ENCODE measurements at regions not wholly inside any gene's neighbourhood (a gene's known extent, or its start where the extent isn't known, plus 50 kb on each side); places are given as distances from the start of the nearest gene placed in this dataset.
"Not testable (repeated sequence)": the region's sequence is repeated elsewhere in the genome, so short reads cannot be mapped to it uniquely, and the experiment has no call there.

DNA sequence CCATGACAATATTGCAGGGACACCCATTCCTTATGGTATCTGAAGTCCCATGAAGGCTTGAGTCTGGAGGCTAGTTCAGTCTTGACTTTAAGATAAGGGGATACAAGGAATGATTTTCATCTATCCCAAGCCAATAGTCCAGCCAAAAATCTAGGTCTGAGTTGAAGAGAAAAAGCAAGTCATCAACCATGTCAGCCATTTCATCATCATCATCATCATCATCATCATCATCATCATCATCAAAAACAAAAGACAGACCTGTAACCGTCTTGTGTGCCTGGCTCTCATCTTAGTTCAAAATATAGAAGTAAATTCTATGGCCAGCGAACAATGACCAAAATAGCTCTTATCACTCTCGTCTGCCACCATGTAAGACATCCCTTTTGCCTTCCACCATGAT lies 59.5 kb upstream of the FAM90A26 start:
- not testable (repeated sequence) for DNase-seq

DNA sequence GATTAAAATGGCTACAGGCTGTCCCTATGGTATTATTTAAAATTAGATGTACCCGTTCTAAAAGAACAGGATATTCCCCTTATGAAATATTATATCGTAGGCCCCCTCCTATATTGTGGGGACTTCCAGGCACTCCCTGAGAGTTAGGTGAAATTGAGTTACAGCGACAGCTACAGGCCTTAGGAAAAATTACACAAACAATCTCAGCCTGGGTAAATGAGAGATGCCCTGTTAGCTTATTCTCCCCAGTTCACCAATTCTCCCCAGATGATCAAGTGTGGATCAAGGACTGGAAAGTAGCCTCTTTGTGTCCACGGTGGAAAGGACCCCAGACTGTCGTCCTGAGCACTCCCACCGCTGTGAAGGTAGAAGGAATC lies 67.1 kb upstream of the FAM90A26 start:
- not testable (repeated sequence) for DNase-seq

- not testable (repeated sequence) for DNase-seq
Observed at GRCh38 chr4:9102471-9103147, 67.6 kb upstream of the FAM90A26 start.

GRCh38 chr4:9096330-9096729 lies 73.9 kb upstream of the FAM90A26 start:
- DNase-seq = not testable (repeated sequence)

GRCh38 chr4:9078796-9079195 lies 91.4 kb upstream of the FAM90A26 start:
- DNase-seq = not testable (repeated sequence)

DNA sequence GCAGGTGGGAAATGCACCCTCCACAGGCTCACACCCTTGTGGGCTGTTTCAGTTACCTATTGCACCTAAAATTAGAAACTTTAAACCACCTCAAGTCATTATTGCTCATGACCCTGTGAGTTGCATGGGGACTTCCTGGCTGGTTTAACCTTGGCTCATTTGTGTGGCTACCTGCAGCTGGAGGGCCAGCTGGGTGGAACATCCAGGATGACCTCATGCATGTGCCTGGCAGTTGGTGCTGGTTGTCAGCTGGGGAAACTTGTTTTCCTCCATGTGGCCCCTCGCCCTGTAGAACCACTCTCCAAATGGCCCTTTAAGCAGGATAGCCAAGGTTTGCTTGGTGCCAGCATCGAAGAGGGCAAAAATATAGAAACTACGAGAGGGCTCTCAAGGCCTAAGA lies 93.2 kb upstream of the FAM90A26 start:
- DNase-seq = not testable (repeated sequence)

DNA sequence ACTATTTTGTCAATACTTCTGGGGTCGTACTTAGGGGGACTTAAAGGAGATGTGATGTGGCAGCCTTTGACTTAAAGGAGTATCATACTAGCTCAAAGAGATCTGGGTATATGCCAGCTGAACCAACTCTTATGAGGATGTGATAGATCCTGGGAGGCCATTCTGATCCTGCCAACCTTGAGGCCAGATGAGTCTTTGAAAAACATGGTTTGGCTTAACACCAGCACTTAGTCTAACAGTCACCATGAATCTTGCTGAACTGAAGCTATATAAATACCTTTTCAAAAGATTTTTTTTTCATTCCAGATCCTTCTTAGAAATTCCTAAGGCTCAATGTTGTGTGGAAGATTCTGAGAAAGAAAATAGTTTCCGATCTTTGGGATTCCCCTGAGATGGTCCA lies 93.7 kb upstream of the FAM90A26 start:
- DNase-seq = not testable (repeated sequence)

DNA sequence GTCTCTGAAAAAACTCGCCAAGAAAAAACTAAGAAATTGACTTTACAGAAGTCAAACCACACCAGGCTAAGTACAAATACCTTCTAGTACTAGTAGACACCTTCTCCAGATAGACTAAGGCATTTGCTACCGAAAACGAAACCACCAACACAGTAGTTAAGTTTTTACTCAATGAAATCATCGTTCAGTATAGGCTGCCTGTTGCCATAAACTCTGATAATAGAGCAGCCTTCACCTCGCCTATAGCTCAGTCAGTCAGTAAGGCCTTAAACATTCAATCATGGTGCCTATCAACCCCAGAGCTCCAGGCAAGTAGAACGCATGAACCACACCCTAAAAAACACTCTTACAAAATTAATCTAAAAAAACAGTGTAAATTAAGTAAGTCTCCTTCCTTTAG lies 96.8 kb upstream of the FAM90A26 start:
- not testable (repeated sequence) for DNase-seq

DNA sequence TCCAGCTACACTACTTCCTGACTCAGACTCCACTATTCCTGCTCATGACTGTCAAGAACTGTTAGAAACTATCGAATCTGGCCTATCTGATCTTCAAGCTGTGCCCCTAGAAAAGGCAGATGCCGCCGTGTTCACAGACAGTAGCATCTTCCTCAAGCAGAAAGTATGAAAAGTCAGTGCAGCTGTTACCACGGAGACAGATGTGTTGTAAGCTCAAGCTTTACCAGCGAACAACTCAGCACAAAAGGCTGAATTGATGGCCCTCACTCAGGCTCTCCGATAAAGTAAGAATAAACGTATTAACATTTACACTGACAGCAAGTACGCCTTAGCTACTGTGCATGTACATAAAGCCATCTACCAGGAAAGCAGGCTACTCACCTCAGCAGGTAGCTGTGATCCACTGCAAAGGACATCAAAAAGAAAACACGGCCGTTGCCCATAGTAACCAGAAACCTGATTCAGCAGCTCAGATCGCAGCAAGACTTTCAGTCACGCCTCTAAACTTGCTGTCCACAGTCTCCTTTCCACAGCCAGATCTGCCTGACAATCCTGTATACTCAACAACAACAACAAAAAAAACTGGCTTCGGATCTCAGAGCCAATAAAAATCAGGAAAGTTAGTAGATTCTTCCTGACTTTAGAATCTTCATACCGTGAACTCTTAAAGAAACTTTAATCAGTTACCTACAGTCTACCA lies 97.5 kb upstream of the FAM90A26 start:
- DNase-seq = not testable (repeated sequence)

DNA sequence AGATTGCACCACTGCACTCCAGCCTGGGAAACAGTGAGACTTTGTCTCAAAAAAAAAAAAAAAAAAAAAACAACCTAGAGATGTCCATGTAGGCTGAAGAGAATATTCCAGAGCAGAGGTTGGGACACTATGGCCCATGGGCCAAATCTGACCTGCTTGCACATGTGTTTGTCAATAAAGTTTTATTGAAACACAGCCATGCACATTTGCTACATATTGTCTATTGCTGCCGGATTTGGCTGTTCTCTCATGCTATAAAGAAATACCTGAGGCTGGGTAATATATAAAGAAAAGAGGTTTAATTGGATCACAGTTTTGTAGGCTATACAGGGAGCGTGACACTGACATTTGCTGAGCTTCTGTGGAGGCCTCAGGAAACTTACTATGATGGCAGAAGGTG lies 102.3 kb upstream of the FAM90A26 start:
- DNase-seq = not testable (repeated sequence)

DNA sequence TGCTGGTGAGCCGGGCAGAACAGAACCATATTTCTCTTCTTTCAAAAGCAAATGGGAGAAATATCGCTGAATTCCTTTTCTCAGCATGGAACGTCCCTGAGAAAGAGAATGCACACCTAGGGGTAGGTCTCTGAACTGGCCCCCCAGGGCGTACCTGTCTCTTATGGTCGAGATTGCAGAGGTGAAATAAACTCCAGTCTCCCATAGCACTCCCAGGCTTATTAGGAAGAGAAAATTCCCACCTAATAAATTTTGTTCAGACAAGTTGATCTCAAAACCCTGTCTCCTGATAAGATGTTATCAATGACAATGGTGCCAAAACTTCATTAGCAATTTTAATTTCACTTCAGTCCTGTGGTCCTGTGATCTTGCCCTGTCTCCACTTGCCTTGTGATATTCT lies 106.6 kb upstream of the FAM90A26 start:
- not testable (repeated sequence) for DNase-seq

DNA sequence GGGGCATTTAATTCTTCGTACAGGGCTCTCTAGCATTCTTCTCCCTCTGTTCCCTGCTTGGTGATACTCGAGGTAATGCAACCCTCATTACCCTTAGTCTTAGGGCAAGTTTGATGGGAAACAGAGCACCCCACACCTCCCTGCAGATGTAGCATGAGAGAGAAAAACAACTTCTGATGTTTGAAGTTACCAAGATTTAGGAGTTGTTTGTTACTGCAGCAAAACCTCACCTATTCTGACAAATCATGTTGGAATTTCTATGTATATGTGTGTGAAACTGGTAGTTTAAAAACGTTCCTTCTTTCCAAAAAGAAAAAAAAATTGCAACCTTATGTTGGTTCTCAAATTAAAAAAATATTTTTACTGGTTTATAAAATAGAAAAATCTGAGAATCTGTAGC lies 145.3 kb upstream of the FAM90A26 start:
- not testable (repeated sequence) for DNase-seq

DNA sequence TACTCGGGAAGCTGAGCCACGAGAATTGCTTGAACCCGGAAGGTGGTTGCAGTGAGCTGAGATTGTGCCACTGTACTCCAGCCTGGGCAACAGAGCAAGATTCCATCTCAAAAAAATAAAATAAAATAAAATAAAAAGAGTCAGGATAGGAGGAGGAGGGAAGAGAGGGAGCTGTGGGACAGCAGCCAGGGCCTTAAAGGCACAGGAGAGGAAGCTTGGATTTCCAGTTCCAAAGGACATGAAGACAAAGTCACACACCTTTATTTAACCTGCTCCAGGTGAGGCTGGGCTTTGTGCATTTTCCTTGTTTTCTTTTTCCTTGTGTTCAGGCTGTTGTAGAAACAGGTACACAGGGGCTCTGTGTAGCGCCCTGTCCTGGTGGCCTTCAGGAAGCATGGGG lies 138.2 kb upstream of the HMX1 start:
- DNase-seq = not testable (repeated sequence)

- not testable (repeated sequence) for DNase-seq
Observed at GRCh38 chr4:9008407-9008806, 136.8 kb upstream of the HMX1 start.

DNA sequence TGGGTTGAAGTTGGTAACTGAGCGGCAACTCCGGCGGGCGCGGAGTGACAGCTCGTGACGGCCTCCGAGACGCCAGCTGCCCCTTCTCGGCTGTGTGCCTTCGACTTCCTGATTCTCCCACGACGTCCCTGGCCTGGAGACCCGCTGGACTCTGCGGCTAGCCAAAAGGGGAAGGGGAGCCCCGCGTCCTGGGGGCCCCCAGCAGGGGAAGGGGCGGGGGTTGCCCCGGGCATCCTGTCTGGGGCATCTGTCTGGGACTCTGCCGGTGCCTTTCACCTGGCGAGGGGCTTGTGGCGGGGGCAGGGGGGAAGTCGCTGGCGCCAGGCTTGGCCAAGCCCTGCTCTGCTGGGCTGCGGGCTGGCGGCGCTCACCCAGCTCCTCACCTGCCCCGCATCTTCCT lies 129.5 kb upstream of the HMX1 start:
- not testable (repeated sequence) for DNase-seq

- peak; percentile 36 for DNase-seq
Observed at GRCh38 chr4:9000505-9001001, 128.9 kb upstream of the HMX1 start.

- not testable (repeated sequence) for DNase-seq
Observed at GRCh38 chr4:8992981-8993380, 121.3 kb upstream of the HMX1 start.

DNA sequence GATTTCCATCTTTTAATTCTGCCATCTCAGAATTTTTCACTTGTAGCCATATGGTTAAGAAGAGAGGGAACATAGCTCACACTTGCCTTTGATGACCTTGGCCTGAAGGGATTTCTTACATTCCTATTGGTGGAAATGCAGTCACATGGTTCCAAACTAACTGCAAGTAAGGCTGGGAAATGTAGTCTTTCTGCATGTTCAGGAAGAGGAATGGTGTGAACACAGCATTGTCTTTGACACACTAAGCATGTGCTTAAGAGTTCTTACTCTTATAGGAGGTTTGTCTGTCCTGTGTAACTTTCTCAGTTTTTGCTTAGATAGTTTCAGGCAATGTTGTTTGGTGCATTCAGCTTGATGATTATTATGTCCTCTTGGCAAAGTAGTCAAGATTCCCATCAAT lies 119.8 kb upstream of the HMX1 start:
- DNase-seq = not testable (repeated sequence)

DNA sequence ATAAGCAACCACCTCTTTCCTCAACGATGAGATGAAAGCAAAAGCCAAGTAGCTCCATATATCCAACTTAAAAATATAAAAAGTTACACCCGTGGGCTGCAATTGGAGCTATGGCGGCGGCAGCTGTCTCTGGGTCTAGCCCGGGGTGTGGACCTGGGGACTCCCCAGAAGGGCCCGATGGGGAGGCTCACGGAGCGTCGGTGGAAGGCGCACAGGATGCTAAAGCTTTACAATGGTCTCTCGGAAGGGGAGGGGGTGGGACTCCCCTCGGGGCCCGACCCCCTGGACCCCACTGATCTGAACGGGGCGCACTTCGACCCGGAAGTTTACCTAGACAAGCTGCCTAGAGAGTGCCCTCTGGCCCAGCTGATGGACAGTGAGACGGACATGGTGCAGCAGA lies 118.7 kb upstream of the HMX1 start:
- not testable (repeated sequence) for DNase-seq

GRCh38 chr4:8985786-8986185 lies 114.1 kb upstream of the HMX1 start:
- not testable (repeated sequence) for DNase-seq

- not testable (repeated sequence) for DNase-seq
Observed at GRCh38 chr4:8984641-8985040, 113.0 kb upstream of the HMX1 start.

DNA sequence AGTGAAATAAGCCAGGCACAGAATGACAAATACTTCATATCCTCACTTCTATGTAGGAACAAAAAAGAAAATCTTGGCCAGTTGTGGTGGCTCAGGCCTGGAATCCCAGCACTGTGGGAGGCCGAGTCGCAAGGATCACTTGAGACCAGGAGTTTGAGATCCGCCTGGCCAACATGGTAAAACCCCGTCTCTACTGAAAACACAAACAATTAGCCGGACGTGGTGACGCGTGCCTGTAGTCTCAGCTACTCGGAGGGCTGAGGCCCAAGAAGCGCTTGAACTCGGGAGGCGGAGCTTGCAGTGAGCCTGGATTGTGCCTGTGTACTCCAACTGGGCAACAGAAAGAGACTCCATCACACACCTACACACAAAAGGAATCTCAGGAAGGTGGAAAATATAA lies 112.3 kb upstream of the HMX1 start:
- not testable (repeated sequence) for DNase-seq

DNA sequence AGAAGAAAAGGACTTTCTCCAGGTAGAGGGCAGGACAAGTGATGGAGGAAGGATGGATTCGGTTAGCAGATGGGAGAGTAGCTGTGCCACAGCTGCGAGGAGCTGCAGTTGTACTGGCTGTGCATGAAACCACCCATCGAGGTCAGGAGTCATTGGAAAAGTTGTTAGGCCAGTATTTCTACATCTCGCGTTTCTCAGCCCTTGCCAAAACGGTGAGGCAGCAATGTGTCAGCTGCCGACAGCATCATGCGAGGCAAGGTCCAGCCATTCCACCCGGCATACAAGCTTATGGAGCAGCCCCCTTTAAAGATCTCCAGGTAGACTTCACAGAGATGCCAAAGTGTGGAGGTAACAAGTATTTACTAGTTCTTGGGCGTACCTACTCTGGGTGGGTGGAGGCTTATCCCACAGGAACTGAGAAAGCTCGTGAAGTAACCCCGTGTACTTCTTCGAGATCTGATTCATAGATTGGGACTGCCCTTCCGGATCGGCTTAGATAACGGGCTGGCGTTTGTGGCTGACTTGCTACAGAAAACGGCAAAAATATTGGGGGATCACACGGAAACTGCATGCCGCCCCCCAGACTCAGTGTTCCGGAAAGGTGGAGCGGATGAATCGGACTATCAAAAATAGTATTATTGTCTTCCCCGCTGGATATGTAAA lies 105.0 kb upstream of the HMX1 start:
- not testable (repeated sequence) for DNase-seq

DNA sequence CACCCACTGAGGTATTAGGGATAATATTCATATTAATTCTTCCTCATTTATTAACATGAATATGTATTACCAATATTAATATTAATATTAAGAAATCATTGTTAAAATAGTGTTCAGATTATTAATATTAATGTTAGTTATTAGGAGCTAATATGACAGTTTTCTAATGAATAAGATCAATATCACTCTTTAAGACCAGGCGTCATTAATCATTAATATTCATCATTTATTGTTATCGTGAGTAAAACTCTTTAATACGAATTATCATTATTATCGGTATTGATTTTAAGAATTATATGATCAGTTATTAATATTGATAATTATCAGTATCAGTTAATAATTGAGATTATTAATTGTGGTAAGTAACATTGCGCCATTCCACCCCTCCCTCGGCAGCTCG lies 101.0 kb upstream of the HMX1 start:
- not testable (repeated sequence) for DNase-seq

All from CD4-positive, alpha-beta T cell treated with Interleukin-6 for 4 hours (primary cell).